ENCODE measurements at regions not wholly inside any gene's neighbourhood (a gene's known extent, or its start where the extent isn't known, plus 50 kb on each side); places are given as distances from the start of the nearest gene placed in this dataset.

DNA sequence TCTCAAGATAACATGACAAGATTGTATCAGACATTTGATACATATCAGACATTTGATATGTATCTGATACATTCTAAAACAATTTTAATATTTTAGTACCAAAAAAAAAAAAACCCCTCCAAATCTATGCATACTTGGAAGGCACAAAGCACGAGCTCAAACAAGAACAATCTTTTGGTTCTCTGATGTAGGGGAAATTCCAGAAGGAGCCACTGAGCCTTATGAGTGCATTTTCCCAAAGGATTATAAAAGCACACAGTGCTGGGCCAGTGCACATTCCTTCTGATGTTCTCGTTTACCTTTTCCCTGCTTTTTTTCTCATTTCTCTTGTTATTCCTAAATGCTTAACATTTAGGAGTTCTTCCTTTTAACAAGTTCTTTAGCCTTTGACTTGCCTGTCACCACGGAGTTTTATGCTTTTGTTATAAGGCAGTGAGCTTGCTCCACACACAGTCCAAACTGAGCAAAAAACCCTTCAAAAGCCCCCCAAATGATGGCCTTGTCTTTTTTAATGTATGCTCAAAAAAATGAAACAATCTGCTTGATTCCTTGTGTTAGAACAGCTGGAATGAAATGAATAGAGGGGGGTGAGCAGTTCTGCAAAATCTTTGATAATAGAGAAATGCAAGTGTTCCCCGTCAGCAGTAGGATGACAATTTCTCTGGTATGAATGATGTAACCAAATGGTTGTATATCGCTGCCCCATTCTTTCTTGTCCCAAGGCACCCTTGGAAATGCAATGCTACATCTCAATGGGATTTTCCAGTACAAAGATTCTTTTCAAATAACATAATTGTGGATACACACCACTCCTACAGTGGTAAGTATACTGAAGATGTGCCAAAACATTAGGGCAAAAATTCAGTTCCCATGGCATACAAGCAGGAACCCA is 597.2 kb upstream of the ZEB2 start:
- no peaks in the 10 kb centered on the region for H3K9me3 ChIP-seq (ENCODE audit: control insufficient read depth, low read depth, low read length)
- H3T11ph ChIP-seq (ENCODE audit: low read length): no peak overlapping the region
- no peak overlapping the region for H2BK20ac ChIP-seq (ENCODE audit: low read depth, low read length, poor library complexity, severe bottlenecking)
- Mint-ChIP-seq H3K27me3 (ENCODE audit: low read depth) (no peaks in the 10 kb centered on the region), H3K4me3 (no peak overlapping the region), H3K9me3 (no peaks in the 10 kb centered on the region), H3K27ac (no peak overlapping the region), H3K4me1 (peaks cover 4 to 6% of the 10 kb centered on the region in 2 experiments), H3K36me3 (ENCODE audit: insufficient read depth in 1 of 3, low read depth in 3 of 3) (no peaks in the 10 kb centered on the region)
- H3K79me2 ChIP-seq (ENCODE audit: insufficient read depth, low read length): no peaks in the 10 kb centered on the region
- no peak overlapping the region for H3K9ac ChIP-seq (ENCODE audit: extremely low read depth, insufficient read length, low read length)
- no peak overlapping the region for H3K27ac ChIP-seq (ENCODE audit: insufficient read length, low read depth, low read length)
- H3K23ac ChIP-seq (ENCODE audit: insufficient read length, low read depth, low read length): no peak overlapping the region
- TF ChIP-seq, protein P1, sequence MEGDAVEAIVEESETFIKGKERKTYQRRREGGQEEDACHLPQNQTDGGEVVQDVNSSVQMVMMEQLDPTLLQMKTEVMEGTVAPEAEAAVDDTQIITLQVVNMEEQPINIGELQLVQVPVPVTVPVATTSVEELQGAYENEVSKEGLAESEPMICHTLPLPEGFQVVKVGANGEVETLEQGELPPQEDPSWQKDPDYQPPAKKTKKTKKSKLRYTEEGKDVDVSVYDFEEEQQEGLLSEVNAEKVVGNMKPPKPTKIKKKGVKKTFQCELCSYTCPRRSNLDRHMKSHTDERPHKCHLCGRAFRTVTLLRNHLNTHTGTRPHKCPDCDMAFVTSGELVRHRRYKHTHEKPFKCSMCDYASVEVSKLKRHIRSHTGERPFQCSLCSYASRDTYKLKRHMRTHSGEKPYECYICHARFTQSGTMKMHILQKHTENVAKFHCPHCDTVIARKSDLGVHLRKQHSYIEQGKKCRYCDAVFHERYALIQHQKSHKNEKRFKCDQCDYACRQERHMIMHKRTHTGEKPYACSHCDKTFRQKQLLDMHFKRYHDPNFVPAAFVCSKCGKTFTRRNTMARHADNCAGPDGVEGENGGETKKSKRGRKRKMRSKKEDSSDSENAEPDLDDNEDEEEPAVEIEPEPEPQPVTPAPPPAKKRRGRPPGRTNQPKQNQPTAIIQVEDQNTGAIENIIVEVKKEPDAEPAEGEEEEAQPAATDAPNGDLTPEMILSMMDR (conservative IDR thresholded peaks at IDR 0.05): no peak
- no peaks in the 10 kb centered on the region; the same call in 1 of the 2 replicates for H3K4me1 ChIP-seq (ENCODE audit: insufficient read depth, low read length)
- H3K18ac ChIP-seq (ENCODE audit: insufficient read length, low read depth, low read length): no peak overlapping the region
- H4K5ac ChIP-seq (ENCODE audit: insufficient read length, low read depth, low read length): no peak overlapping the region
- H3K56ac ChIP-seq (ENCODE audit: insufficient read length, low read depth, low read length): no peak overlapping the region
- no peaks in the 10 kb centered on the region for H3K27me3 ChIP-seq (ENCODE audit: insufficient read depth, low read length)
- H2BK15ac ChIP-seq (ENCODE audit: low read depth, low read length): no peak overlapping the region
- no peaks in the 10 kb centered on the region for H3K23me2 ChIP-seq (ENCODE audit: insufficient read length, low read depth, low read length, poor library complexity, severe bottlenecking)
- no peak overlapping the region for H4K91ac ChIP-seq (ENCODE audit: insufficient read length, low read depth, low read length)
- DNase-seq: no peak
- H2BK120ac ChIP-seq (ENCODE audit: low read depth, low read length, poor library complexity, severe bottlenecking): no peak overlapping the region
- H3K14ac ChIP-seq (ENCODE audit: insufficient read depth, low read length): no peak overlapping the region
- no peaks in the 10 kb centered on the region for H4K20me1 ChIP-seq (ENCODE audit: control insufficient read depth, insufficient read depth, insufficient read length)
- no peak overlapping the region for H2AK5ac ChIP-seq (ENCODE audit: insufficient read length, low read length)
- H2BK5ac ChIP-seq (ENCODE audit: insufficient read length, low read length): no peak overlapping the region
- WGBS (ENCODE audit: extremely low coverage, insufficient read length, low lambda C conversion rate): no CpG with 5 or more reads among the region's 5 CpGs
- no peak overlapping the region for H4K8ac ChIP-seq (replicated peaks; ENCODE audit: insufficient read length, low read depth, low read length)
- H3K79me1 ChIP-seq (ENCODE audit: insufficient read depth, low read depth, low read length, poor library complexity, severe bottlenecking): no peaks in the 10 kb centered on the region
- no peak overlapping the region for H3K4me2 ChIP-seq (ENCODE audit: insufficient read depth, insufficient read length, low read length)
- no peak overlapping the region for H2BK12ac ChIP-seq (ENCODE audit: insufficient read length, low read depth, low read length)
- no peak overlapping the region for H2AFZ ChIP-seq (ENCODE audit: low read length)
- no peak overlapping the region for H3K4ac ChIP-seq (ENCODE audit: low read depth, low read length)
